HEK293T (cell line): ENCODE measurements at regions not wholly inside any gene's neighbourhood (a gene's known extent, or its start where the extent isn't known, plus 50 kb on each side); places are given as distances from the start of the nearest gene placed in this dataset.

ENCODE experiments used
- ARNT ChIP-seq: fragments of 450-650 bp; IDR thresholded peaks from 2 replicates; pipeline ENCODE4 v1.6.1; 2017; ENCODE audit warnings: mild to moderate bottlenecking
- BHLHE40 ChIP-seq: fragments of 450-650 bp; IDR thresholded peaks from 2 replicates; pipeline ENCODE4 v1.6.1; 2016; ENCODE audit warnings: mild to moderate bottlenecking, moderate library complexity, borderline replicate concordance
- ELF4 ChIP-seq: fragments of 450-650 bp; IDR thresholded peaks from 2 replicates; pipeline ENCODE4 v1.6.1; 2017; ENCODE audit warnings: antibody characterized with exemption
- FOXA1 ChIP-seq: fragments of 450-650 bp; IDR thresholded peaks from 2 replicates; pipeline ENCODE4 v1.6.1; 2016; ENCODE audit warnings: mild to moderate bottlenecking
- FOXM1 ChIP-seq: fragments of 450-650 bp; IDR thresholded peaks from 2 replicates; pipeline ENCODE4 v1.6.1; 2017; ENCODE audit warnings: mild to moderate bottlenecking, borderline replicate concordance
- HDGF ChIP-seq: fragments of 450-650 bp; IDR thresholded peaks from 2 replicates; pipeline ENCODE4 v1.6.1; 2017; ENCODE audit warnings: antibody characterized with exemption, borderline replicate concordance
- NFRKB ChIP-seq: fragments of 450-650 bp; IDR thresholded peaks from 2 replicates; pipeline ENCODE4 v1.6.1; 2016; ENCODE audit warnings: mild to moderate bottlenecking, moderate library complexity
- SP1 ChIP-seq: fragments of 450-650 bp; IDR thresholded peaks from 2 replicates; pipeline ENCODE4 v1.6.1; 2017
- SUZ12 ChIP-seq: fragments of 450-650 bp; IDR thresholded peaks from 2 replicates; pipeline ENCODE4 v1.6.1; 2016; ENCODE audit warnings: mild to moderate bottlenecking
- TARDBP ChIP-seq: fragments of 450-650 bp; IDR thresholded peaks from 2 replicates; pipeline ENCODE4 v1.6.1; 2016
- ZNF384 ChIP-seq: fragments of 450-650 bp; IDR thresholded peaks from 2 replicates; pipeline ENCODE4 v1.6.1; 2016
- TF ChIP-seq, protein P1 (sequence below): fragments of 450-650 bp; IDR thresholded peaks from 2 replicates; pipeline ENCODE4 v1.6.1; 2016

DNA sequence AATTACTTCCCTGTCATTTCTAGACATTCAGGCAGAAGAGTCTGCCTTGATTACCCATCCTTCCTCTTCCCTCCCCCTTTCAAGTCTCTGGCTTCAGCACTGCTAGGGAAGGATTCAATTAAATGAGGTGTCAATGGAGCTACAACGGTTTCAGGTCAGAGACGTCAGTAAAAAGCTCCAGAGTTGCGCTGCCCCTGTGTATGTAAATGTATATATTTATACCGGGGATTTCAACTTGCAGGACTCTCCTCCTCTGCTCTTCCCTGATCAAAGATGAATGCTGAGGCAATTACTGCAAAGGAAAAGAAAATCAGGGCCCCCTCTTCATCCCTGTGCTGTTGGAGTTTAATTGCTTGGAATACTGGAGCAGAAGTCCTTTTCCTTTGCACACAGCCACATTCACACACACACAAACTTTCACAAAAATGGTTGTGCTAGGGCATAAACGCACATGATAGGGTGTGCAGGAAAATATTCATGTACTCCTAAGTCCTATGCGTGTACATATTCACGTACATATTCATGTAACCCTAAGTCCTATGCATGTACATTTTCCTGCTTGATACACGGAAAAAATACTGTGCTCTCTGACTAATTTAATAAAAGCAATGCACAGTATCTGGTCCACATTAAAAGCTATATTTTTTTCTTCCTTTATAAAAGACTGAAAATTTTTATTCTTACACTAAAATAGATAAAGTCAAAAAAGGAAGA, 129.7 kb upstream of the PMFBP1 start:
- no peak for TF ChIP-seq SUZ12
- no peak for TF ChIP-seq ARNT
- TF ChIP-seq FOXA1: no peak
- TF ChIP-seq BHLHE40: no peak
- TF ChIP-seq FOXM1: no peak
- no peak for TF ChIP-seq HDGF
- no peak for TF ChIP-seq NFRKB
- TF ChIP-seq SP1: no peak
- TF ChIP-seq, protein P1, sequence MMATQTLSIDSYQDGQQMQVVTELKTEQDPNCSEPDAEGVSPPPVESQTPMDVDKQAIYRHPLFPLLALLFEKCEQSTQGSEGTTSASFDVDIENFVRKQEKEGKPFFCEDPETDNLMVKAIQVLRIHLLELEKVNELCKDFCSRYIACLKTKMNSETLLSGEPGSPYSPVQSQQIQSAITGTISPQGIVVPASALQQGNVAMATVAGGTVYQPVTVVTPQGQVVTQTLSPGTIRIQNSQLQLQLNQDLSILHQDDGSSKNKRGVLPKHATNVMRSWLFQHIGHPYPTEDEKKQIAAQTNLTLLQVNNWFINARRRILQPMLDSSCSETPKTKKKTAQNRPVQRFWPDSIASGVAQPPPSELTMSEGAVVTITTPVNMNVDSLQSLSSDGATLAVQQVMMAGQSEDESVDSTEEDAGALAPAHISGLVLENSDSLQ: no peak
- TF ChIP-seq ELF4: no peak
- TF ChIP-seq TARDBP: no peak
- TF ChIP-seq ZNF384: no peak
